Pancreas (tissue), 10 donors: ENCODE measurements at regions not wholly inside any gene's neighbourhood (a gene's known extent, or its start where the extent isn't known, plus 50 kb on each side); places are given as distances from the start of the nearest gene placed in this dataset.

Source experiments
- ATAC-seq, 4 donors: fragments of 200-7000 bp; cut with Tn5 transposase; one replicate each; pipeline versions ENCODE4 v1.8.0 to v1.9.1; 2020; ENCODE audit warnings: mild to moderate bottlenecking in 4 of 4, moderate library complexity in 4 of 4
- DNase-seq, 6 donors: peaks; one replicate each; pipeline ENCODE4 v3.0.0-alpha.2; 2020
- FAIRE-seq: peaks from 2 replicates; lab custom pipeline; 2012; peaks lifted over from hg19 to GRCh38; lab: Jason Lieb, UNC
- H3K27ac ChIP-seq, 4 donors: fragments of 200-600 bp; sonication (generic); 1 replicate in 3 of 4; 2 replicates in 1 of 4; pipeline versions ENCODE4 v1.5.0 to v1.8.0; 2020
- H3K27me3 ChIP-seq, 4 donors: fragments of 200-600 bp; one replicate each; pipeline ENCODE4 v1.8.0; 2021
- H3K36me3 ChIP-seq, 3 donors: fragments of 200-600 bp; sonication (generic) in 1 of 3; one replicate each; pipeline versions ENCODE4 v1.5.0 to v1.8.0; 2020 to 2021
- H3K4me1 ChIP-seq, 3 donors: fragments of 200-600 bp; one replicate each; pipeline ENCODE4 v1.8.0; 2021
- H3K4me3 ChIP-seq, 4 donors: fragments of 200-600 bp; sonication (generic) in 2 of 4; one replicate each; pipeline versions ENCODE4 v1.5.0 to v1.8.0; 2020 to 2021
- H3K9me3 ChIP-seq, 4 donors: fragments of 200-600 bp; one replicate each; pipeline ENCODE4 v1.8.0; 2021
- WGBS, 2 donors: extraction: QIAGEN DNeasy Blood & Tissue Kit; methylation state at CpG; one replicate each; pipeline ENCODE4 v1.1.7; 2013; 5-methylcytosine and 5-hydroxymethylcytosine counted together
- intact Hi-C, 3 donors: fragments of 100-400 bp; cut with DNase I; formaldehyde crosslinking; loops; one replicate each; pipeline versions ENCODE4 v1.11.1 to v1.14.2; 2022
- TF ChIP-seq, protein P1 (sequence below), 4 donors: fragments of 200-600 bp; sonication (generic) in 3 of 4; IDR thresholded peaks; one replicate each; pipeline versions ENCODE4 v1.5.0 to v1.8.0; 2021; ENCODE audit warnings: antibody characterized with exemption in 4 of 4
- donor health status: healthy with polysubstance abuse.
- donor health status: DM: no; HTN: no; CAD: no; lungs with moderate emphysema.
- donor health status: DM: no; HTN: no; CAD: no.
- donor health status: control.
- donor health status: control.
- donor health status: Bipolar disorder and iron deficiency.
- donor health status: DM: yes; HTN: yes; CAD: no.
- donor health status: DM: no; HTN: no; CAD: no.
- donor health status: DM: no; HTN: no; CAD: no.
- donor health status: DM: yes; HTN: yes; CAD: no.

DNA sequence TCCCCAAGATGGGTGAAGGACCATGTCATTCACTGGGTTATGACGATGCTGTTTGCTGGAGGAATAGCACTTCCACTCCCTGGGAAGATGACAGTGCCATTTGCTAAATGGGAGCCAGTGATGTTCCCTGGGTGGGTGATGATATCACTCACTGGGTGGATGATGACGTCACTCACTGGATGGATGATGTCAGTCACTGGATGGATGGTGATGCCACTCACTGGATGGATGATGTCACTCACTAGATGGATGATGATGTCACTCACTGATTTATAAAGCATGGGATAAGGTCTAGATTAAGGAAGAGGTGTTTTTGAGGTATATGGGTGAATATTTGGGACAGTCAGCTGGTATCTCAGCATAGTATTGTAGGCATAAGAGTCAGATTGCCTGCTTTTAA lies 457.2 kb downstream of the AJAP1 start:
- Histone ChIP-seq H3K4me3 (no peak overlapping the region), H3K27ac (no peak overlapping the region), H3K27me3 (no peaks in the 10 kb centered on the region), H3K4me1 (no peaks in the 10 kb centered on the region), H3K9me3 (no peaks in the 10 kb centered on the region), H3K36me3 (no peaks in the 10 kb centered on the region)
- intact Hi-C loops, result no loop called here
- 62 to 71% methylated on average over 2 of the region's 2 CpGs for WGBS, 2 donors
- FAIRE-seq (no peak), ATAC-seq (no peak), DNase-seq (no peak)
- TF ChIP-seq, protein P1, sequence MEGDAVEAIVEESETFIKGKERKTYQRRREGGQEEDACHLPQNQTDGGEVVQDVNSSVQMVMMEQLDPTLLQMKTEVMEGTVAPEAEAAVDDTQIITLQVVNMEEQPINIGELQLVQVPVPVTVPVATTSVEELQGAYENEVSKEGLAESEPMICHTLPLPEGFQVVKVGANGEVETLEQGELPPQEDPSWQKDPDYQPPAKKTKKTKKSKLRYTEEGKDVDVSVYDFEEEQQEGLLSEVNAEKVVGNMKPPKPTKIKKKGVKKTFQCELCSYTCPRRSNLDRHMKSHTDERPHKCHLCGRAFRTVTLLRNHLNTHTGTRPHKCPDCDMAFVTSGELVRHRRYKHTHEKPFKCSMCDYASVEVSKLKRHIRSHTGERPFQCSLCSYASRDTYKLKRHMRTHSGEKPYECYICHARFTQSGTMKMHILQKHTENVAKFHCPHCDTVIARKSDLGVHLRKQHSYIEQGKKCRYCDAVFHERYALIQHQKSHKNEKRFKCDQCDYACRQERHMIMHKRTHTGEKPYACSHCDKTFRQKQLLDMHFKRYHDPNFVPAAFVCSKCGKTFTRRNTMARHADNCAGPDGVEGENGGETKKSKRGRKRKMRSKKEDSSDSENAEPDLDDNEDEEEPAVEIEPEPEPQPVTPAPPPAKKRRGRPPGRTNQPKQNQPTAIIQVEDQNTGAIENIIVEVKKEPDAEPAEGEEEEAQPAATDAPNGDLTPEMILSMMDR (IDR thresholded peaks at IDR 0.05), result no peak

DNA sequence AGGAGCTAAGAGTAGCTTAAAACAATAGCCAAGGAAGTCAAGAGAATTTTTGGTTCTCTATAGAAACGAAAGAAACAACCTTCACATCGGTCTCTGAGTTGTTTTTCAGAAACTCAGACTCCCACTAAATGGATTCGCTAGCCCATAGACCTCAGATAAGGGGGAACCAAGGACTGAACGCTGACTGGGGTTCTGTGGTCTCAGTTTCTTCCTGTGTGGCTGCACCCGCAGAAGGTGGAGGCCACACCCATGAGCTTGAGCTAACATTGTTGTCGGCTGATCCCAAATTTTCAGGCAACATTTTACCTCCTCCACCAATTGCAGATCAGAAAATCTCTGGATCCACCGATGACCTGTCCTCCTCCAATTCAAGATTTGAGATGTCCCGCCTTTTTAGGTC lies 456.1 kb downstream of the AJAP1 start:
- no peak for ATAC-seq
- H3K27ac ChIP-seq, result no peak overlapping the region
- H3K4me1 ChIP-seq, result no peaks in the 10 kb centered on the region
- intact Hi-C loops, result no loop called here
- TF ChIP-seq, protein P1 (IDR thresholded peaks at IDR 0.05), result no peak
- H3K9me3 ChIP-seq, result no peaks in the 10 kb centered on the region
- H3K4me3 ChIP-seq, result no peak overlapping the region
- 57 to 66% methylated on average over 8 of the region's 8 CpGs for WGBS, 2 donors
- no peaks in the 10 kb centered on the region for H3K36me3 ChIP-seq
- no peak for DNase-seq
- no peaks in the 10 kb centered on the region for H3K27me3 ChIP-seq
- no peak for FAIRE-seq

DNA sequence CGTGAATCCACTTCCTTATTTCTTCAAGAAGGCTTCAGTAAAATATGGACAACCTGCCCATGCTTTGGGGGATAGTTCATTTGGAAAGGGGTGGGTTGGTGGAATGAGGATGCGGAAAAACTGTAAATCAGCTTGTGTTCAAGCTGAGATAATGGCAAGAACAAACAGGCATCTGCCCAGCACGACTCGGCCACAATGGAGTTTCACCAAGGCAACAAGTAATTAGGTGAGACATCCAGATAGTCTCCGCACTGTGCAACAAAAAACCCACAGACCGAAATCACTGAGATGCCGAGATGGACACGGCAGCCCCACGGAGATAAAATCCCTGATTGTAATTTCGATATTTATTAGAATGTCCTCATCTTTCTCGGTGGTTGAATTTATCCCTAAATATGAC lies 455.2 kb downstream of the AJAP1 start:
- TF ChIP-seq, protein P1 (IDR thresholded peaks at IDR 0.05), result no peak
- FAIRE-seq (no peak), ATAC-seq (no peak), DNase-seq (no peak)
- no peaks in the 10 kb centered on the region for H3K9me3 ChIP-seq
- 40 to 45% methylated on average over 11 of the region's 11 CpGs for WGBS, 2 donors
- H3K27ac ChIP-seq, result no peak overlapping the region
- H3K4me3 ChIP-seq, result no peak overlapping the region
- no peaks in the 10 kb centered on the region for H3K4me1 ChIP-seq
- intact Hi-C loops, result no loop called here
- H3K27me3 ChIP-seq, result no peaks in the 10 kb centered on the region
- no peaks in the 10 kb centered on the region for H3K36me3 ChIP-seq

DNA sequence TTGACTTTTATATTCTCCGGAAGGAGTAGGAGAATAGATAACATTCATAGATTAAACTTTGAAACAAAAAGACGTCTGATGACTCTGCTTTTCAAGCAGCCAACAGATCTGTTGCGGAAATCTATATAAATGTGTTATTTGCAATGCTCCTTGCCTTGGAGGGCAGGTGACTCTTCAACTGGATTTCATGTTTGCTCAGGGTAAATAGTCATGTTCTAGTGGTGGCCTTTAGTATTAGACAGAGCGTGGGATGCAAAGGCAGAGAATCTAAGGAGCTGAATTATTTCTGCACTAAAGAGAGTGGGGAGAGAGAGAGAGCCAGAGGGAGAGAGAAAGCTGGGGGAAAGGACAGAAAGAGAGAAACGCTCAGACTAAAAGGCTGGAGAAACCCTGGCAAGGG lies 454.3 kb downstream of the AJAP1 start:
- TF ChIP-seq, protein P1 (IDR thresholded peaks at IDR 0.05), result no peak
- Histone ChIP-seq H3K27ac (no peak overlapping the region), H3K4me1 (no peaks in the 10 kb centered on the region), H3K27me3 (no peaks in the 10 kb centered on the region), H3K9me3 (no peaks in the 10 kb centered on the region), H3K4me3 (no peak overlapping the region), H3K36me3 (no peaks in the 10 kb centered on the region)
- intact Hi-C loops, result no loop called here
- no peak for DNase-seq
- WGBS, 2 donors, result 13 to 16% methylated on average over 5 of the region's 5 CpGs
- peak in 1 of 4 donors; percentile 65 for ATAC-seq
- no peak for FAIRE-seq

DNA sequence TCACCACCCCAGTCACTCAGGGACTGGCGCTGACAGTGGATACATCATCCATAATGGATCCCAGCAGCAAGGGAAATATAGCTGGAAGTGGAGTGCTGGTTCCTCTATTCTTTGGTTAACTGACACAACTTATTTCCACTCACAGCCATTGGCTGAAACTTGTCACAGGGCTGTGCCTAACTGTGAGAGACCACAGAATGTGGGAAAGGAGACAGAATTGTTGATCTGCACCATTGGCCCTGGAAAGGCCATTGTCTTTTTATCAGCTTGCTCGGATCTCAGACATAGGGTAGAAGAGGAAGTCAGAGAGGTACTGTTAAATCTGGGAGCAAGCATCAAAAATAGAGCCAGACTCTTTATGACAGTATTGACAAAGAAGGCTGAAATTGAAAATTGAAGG lies 451.3 kb downstream of the AJAP1 start:
- no peak overlapping the region for H3K4me3 ChIP-seq
- ATAC-seq (no peak), DNase-seq (no peak), FAIRE-seq (no peak)
- H3K27ac ChIP-seq, result no peak overlapping the region
- H3K4me1 ChIP-seq, result no peaks in the 10 kb centered on the region
- TF ChIP-seq, protein P1 (IDR thresholded peaks at IDR 0.05), result no peak
- H3K36me3 ChIP-seq, result no peaks in the 10 kb centered on the region
- H3K27me3 ChIP-seq, result no peaks in the 10 kb centered on the region
- 50 to 59% methylated on average over 2 of the region's 2 CpGs for WGBS, 2 donors
- no peaks in the 10 kb centered on the region for H3K9me3 ChIP-seq
- intact Hi-C loops, result no loop called here
